GM10248 (cell line): ENCODE measurements at regions not wholly inside any gene's neighbourhood (a gene's known extent, or its start where the extent isn't known, plus 50 kb on each side); places are given as distances from the start of the nearest gene placed in this dataset.

Experiments used
- CTCF ChIA-PET: fragments of 300-600 bp; sonication (Branson Sonifier 250); formaldehyde crosslinking; extraction: SDS; loops from one replicate; lab custom pipeline; 2021; ENCODE audit warnings: antibody characterized with exemption; lab: Yijun Ruan, JAX
- POLR2A ChIA-PET: fragments of 350-650 bp; sonication (Branson Sonifier 250); formaldehyde crosslinking; extraction: SDS; loops from one replicate; lab custom pipeline; 2020; ENCODE audit warnings: antibody characterized with exemption; lab: Yijun Ruan, JAX
- DNase-seq: peaks from one replicate; pipeline ENCODE4 v3.0.0; 2012; ENCODE audit errors: extremely low spot score
- TF ChIP-seq, protein P1 (sequence below): IDR thresholded peaks from 2 replicates; pipeline ENCODE4 v1.5.1; 2012; ENCODE audit warnings: mild to moderate bottlenecking, low read depth; ENCODE audit errors: extremely low read depth, missing control alignments, control extremely low read depth

- ChIA-PET CTCF (interaction anchor here (1.0 kb wide), 1 partner anchor 10 kb away, joined by 3 read pairs; no protein-coding TSS in a partner anchor), POLR2A (no interaction called here)
- TF ChIP-seq, protein P1, sequence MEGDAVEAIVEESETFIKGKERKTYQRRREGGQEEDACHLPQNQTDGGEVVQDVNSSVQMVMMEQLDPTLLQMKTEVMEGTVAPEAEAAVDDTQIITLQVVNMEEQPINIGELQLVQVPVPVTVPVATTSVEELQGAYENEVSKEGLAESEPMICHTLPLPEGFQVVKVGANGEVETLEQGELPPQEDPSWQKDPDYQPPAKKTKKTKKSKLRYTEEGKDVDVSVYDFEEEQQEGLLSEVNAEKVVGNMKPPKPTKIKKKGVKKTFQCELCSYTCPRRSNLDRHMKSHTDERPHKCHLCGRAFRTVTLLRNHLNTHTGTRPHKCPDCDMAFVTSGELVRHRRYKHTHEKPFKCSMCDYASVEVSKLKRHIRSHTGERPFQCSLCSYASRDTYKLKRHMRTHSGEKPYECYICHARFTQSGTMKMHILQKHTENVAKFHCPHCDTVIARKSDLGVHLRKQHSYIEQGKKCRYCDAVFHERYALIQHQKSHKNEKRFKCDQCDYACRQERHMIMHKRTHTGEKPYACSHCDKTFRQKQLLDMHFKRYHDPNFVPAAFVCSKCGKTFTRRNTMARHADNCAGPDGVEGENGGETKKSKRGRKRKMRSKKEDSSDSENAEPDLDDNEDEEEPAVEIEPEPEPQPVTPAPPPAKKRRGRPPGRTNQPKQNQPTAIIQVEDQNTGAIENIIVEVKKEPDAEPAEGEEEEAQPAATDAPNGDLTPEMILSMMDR = no peak
- no peak for DNase-seq
Observed at GRCh38 chr2:3966470-3966869, 263.1 kb downstream of the DCDC2C start.

GRCh38 chr2:3968736-3969135 lies 265.4 kb downstream of the DCDC2C start:
- CTCF ChIA-PET = interaction anchor here (1.0 to 1.8 kb wide), 2 partner anchors 9 to 11 kb away, joined by 4 read pairs; no protein-coding TSS in a partner anchor
- POLR2A ChIA-PET = no interaction called here
- TF ChIP-seq, protein P1 = no peak
- no peak for DNase-seq

GRCh38 chr2:3970791-3971651 lies 267.6 kb downstream of the DCDC2C start:
- TF ChIP-seq, protein P1 = no peak
- ChIA-PET CTCF (no interaction called here), POLR2A (no interaction called here)
- DNase-seq = no peak

DNA sequence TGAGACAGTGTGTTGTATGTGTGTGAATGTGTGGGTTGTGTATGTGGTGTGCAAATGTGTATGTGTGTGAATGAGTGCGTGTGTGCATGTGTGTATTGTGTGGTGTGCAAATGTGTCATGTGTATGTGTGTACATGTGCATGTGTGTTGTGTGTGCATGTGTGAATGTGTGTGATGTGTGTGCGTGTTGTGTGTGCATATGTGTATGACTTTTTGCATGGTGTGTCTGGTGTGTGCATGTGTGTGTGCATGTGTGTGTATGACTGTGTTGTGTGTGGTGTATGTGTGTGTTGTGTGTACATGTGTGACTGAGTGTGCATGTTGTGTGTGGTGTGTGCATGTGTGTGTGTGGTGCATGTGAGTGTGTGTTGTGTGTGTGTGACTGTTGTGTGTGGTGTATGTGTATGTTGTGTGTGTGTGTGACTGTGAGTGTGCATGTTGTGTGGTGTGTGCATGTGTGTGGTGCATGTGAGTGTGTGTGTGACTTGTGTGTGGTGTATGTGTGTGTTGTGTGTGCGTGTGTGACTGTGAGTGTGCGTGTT lies 268.3 kb downstream of the DCDC2C start:
- TF ChIP-seq, protein P1 = no peak
- POLR2A ChIA-PET = no interaction called here
- DNase-seq = no peak
- CTCF ChIA-PET = no interaction called here

- TF ChIP-seq, protein P1 = no peak
- POLR2A ChIA-PET = no interaction called here
- DNase-seq = no peak
- CTCF ChIA-PET = no interaction called here
Observed at GRCh38 chr2:3972377-3972776, 269.0 kb downstream of the DCDC2C start.

DNA sequence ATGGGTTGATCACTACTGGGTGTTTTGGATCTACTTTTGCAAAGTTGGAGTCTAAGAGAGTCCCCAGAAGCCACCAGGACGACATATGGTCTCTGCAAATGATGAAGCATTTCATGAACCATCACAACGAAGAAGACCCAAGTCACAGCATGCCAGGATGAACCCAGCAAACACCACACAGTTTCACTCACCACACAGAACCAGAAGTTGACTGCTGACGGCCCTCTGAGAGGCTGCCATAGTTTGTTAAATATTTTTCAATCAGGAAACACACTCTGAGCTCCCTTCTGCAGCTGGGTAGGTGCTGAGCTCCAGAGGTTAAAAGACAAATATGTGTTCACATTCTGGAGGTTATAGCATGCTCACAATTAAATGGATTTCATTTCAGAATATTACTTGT lies 271.4 kb downstream of the DCDC2C start:
- no peak for DNase-seq
- ChIA-PET CTCF (interaction anchor here (0.9 to 1.0 kb wide), 2 partner anchors 11 to 63 kb away, joined by 3 to 4 read pairs; no protein-coding TSS in a partner anchor), POLR2A (no interaction called here)
- TF ChIP-seq, protein P1 = no peak
